ENCODE measurements at regions not wholly inside any gene's neighbourhood (a gene's known extent, or its start where the extent isn't known, plus 50 kb on each side); places are given as distances from the start of the nearest gene placed in this dataset.

GRCh38 chr7:9983048-9983447, 990.6 kb upstream of the PHF14 start:
- H3K4me3 ChIP-seq (ENCODE audit: insufficient read depth, low read length, poor library complexity, severe bottlenecking): no peak overlapping the region
- H3K27ac ChIP-seq (ENCODE audit: low read depth, low read length): no peak overlapping the region
- no peaks in the 10 kb centered on the region for H4K20me1 ChIP-seq (ENCODE audit: low read depth, low read length)
- no peak overlapping the region for H2AFZ ChIP-seq (ENCODE audit: low read depth, low read length, severe bottlenecking)
- no peak for TF ChIP-seq EZH2phosphoT487 (conservative IDR thresholded peaks at IDR 0.05; ENCODE audit: low read length)
- TF ChIP-seq CTCF (IDR thresholded peaks at IDR 0.05; ENCODE audit: insufficient read depth, low read length, poor library complexity, severe bottlenecking): no peak
- no peaks in the 10 kb centered on the region; the same call in 1 of the 2 replicates for H3K9me2 ChIP-seq (replicated peaks; ENCODE audit: insufficient read depth, low read length)
- no peaks in the 10 kb centered on the region for H3K27me3 ChIP-seq (ENCODE audit: low read length)
- H3K36me3 ChIP-seq (ENCODE audit: low read length): no peaks in the 10 kb centered on the region
- H3K9me3 ChIP-seq (ENCODE audit: insufficient read depth, low read length): no peaks in the 10 kb centered on the region
- H3K9ac ChIP-seq (ENCODE audit: low read length): no peak overlapping the region
- H3K79me2 ChIP-seq (ENCODE audit: insufficient read depth, low read length): no peaks in the 10 kb centered on the region
- no peak overlapping the region for H3K4me2 ChIP-seq (ENCODE audit: low read depth, low read length, poor library complexity, severe bottlenecking)
- no peaks in the 10 kb centered on the region for H3F3A ChIP-seq (ENCODE audit: insufficient read depth)

DNA sequence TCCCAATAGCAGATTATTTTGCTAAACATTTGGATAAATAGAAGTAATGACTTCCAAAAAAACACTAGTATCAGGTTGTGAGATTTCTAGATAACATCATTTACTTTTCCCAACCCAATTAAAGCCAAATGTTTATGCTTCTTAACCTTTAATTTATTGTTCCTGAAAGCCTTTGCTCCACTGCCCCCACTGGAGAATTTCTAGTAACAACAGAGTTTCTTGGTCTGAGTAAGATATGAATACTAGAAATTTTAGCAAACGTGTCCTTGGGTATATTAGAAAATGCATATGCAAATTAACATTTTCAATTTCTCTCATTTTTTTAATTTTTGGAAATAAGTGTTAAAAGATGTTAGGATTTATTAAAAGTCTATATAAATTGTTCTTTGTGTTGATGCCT, 958.0 kb upstream of the PHF14 start:
- Histone ChIP-seq H3K9me2 (replicated peaks; ENCODE audit: insufficient read depth, low read length) (no peaks in the 10 kb centered on the region), H3K36me3 (ENCODE audit: low read length) (no peaks in the 10 kb centered on the region), H3K27me3 (ENCODE audit: low read length) (no peaks in the 10 kb centered on the region), H3K4me2 (ENCODE audit: low read depth, low read length, poor library complexity, severe bottlenecking) (no peak overlapping the region), H3F3A (ENCODE audit: insufficient read depth) (no peaks in the 10 kb centered on the region), H3K9ac (ENCODE audit: low read length) (no peak overlapping the region), H2AFZ (ENCODE audit: low read depth, low read length, severe bottlenecking) (no peak overlapping the region), H3K79me2 (ENCODE audit: insufficient read depth, low read length) (no peaks in the 10 kb centered on the region), H3K4me3 (ENCODE audit: insufficient read depth, low read length, poor library complexity, severe bottlenecking) (no peak overlapping the region), H3K9me3 (ENCODE audit: insufficient read depth, low read length) (peaks cover 9% of the 10 kb centered on the region; the same call in 1 of the 2 replicates), H4K20me1 (ENCODE audit: low read depth, low read length) (no peaks in the 10 kb centered on the region), H3K27ac (ENCODE audit: low read depth, low read length) (no peak overlapping the region)
- TF ChIP-seq CTCF (IDR thresholded peaks at IDR 0.05; ENCODE audit: insufficient read depth, low read length, poor library complexity, severe bottlenecking) (no peak), EZH2phosphoT487 (conservative IDR thresholded peaks at IDR 0.05; ENCODE audit: low read length) (no peak)

DNA sequence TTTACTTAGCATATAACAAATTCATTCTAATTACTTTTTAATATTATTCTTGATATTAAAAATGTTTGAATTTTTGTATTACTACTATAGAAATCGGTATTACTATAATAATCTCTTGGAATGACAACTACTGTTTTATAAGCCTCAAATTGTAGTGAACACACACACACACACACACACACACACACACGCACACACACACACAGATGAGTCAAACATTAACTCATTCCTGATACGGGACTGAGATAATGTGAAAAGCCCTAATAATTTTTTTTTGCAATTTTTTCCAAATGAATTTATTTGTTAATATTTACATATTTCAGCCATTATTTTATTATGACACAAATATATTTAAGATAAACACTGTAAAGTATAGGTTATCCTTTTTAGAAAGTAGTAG, 951.2 kb upstream of the PHF14 start:
- H3K79me2 ChIP-seq (ENCODE audit: insufficient read depth, low read length): no peaks in the 10 kb centered on the region
- H3K27ac ChIP-seq (ENCODE audit: low read depth, low read length): no peak overlapping the region
- no peak overlapping the region for H3K4me3 ChIP-seq (ENCODE audit: insufficient read depth, low read length, poor library complexity, severe bottlenecking)
- H2AFZ ChIP-seq (ENCODE audit: low read depth, low read length, severe bottlenecking): no peak overlapping the region
- H3K27me3 ChIP-seq (ENCODE audit: low read length): no peaks in the 10 kb centered on the region
- H3K4me2 ChIP-seq (ENCODE audit: low read depth, low read length, poor library complexity, severe bottlenecking): no peak overlapping the region
- no peaks in the 10 kb centered on the region for H3K36me3 ChIP-seq (ENCODE audit: low read length)
- 0 out of 2 replicates have a peak, but pooled peaks cover 3% of the 10 kb centered on the region for H3K9me2 ChIP-seq (replicated peaks; ENCODE audit: insufficient read depth, low read length)
- TF ChIP-seq EZH2phosphoT487 (conservative IDR thresholded peaks at IDR 0.05; ENCODE audit: low read length) (no peak), CTCF (IDR thresholded peaks at IDR 0.05; ENCODE audit: insufficient read depth, low read length, poor library complexity, severe bottlenecking) (no peak)
- no peak overlapping the region for H3K9ac ChIP-seq (ENCODE audit: low read length)
- H4K20me1 ChIP-seq (ENCODE audit: low read depth, low read length): no peaks in the 10 kb centered on the region
- H3F3A ChIP-seq (ENCODE audit: insufficient read depth): no peaks in the 10 kb centered on the region
- peaks cover 5% of the 10 kb centered on the region; the same call in 1 of the 2 replicates for H3K9me3 ChIP-seq (ENCODE audit: insufficient read depth, low read length)
